Ovary (tissue), 7 donors: ENCODE measurements at regions not wholly inside any gene's neighbourhood (a gene's known extent, or its start where the extent isn't known, plus 50 kb on each side); places are given as distances from the start of the nearest gene placed in this dataset. TPM values are rescaled to one million over a fixed set of nuclear protein-coding genes. Genes with fewer than 3 reads are reported as not detected.
A peak's percentile ranks its signal among the peaks of the same experiment; 100 is the strongest.
"Not testable (repeated sequence)": the region's sequence is repeated elsewhere in the genome, so short reads cannot be mapped to it uniquely, and the experiment has no call there.

Experiments used
- DNase-seq, 5 donors: peaks; one replicate each; pipeline ENCODE4 v3.0.0-alpha.2; 2019 to 2020
- H3K27ac ChIP-seq, 2 donors: fragments of 200-600 bp; one replicate each; pipeline versions ENCODE4 v1.5.1 to v1.8.0; 2019 to 2022
- H3K27me3 ChIP-seq: fragments of 200-600 bp; one replicate; pipeline ENCODE4 v1.8.0; 2022
- H3K36me3 ChIP-seq: fragments of 200-600 bp; sonication (generic); one replicate; pipeline ENCODE4 v1.5.1; 2019
- H3K4me1 ChIP-seq: one replicate; pipeline ENCODE4 v1.8.1; 2013; ENCODE audit warnings: mild to moderate bottlenecking, moderate library complexity; ENCODE audit not compliant: insufficient read depth
- H3K4me3 ChIP-seq: fragments of 200-600 bp; sonication (generic); one replicate; pipeline ENCODE4 v1.5.1; 2017
- H3K9me3 ChIP-seq, 2 donors: fragments of 200-600 bp in 1 of 2; sonication (generic) in 1 of 2; one replicate each; pipeline versions ENCODE4 v1.5.1 to v1.8.1; 2013 to 2019; ENCODE audit warnings: mild to moderate bottlenecking in 1 of 2, moderate library complexity in 1 of 2
- EP300 ChIP-seq: sonication (generic); formaldehyde crosslinking; IDR thresholded peaks from one replicate; pipeline ENCODE4 v1.6.1; 2017; ENCODE audit warnings: antibody characterized with exemption
- POLR2A ChIP-seq: fragments of 450-650 bp; IDR thresholded peaks from one replicate; pipeline ENCODE4 v1.6.1; 2017; ENCODE audit warnings: antibody characterized with exemption, mild to moderate bottlenecking, moderate library complexity
- WGBS, 3 donors: extraction: QIAGEN DNeasy Blood & Tissue Kit in 1 of 3; methylation state at CpG; one replicate each; pipeline versions ENCODE4 v1.1.5 to v1.1.7; 2013 to 2017; 5-methylcytosine and 5-hydroxymethylcytosine counted together
- intact Hi-C, 4 donors: fragments of 100-400 bp; cut with DNase I; formaldehyde crosslinking; loops; one replicate each; pipeline versions ENCODE4 v1.11.0 to v1.15.1; 2022 to 2023
- microRNA counts: library from miRNA; unstranded; fragments of <30 nt; microRNA quantifications from one replicate; lab custom pipeline; 2016
- microRNA-seq, 3 donors: library from miRNA; unstranded; fragments of <30 nt; microRNA quantifications; one replicate each; pipeline versions ENCODE4 to v1.2.0, GENCODE V29; 2019 to 2020
- small RNA-seq: library from RNA; depleted of rRNA; stranded (forward); fragments of <200 nt; gene quantifications from one replicate; pipeline ENCODE3, GENCODE V24; 2016
- TF ChIP-seq, protein P1 (sequence below), 3 donors: fragments of 450-650 bp in 2 of 3; fragments of 200-600 bp in 1 of 3; IDR thresholded peaks; one replicate each; pipeline versions ENCODE4 v1.5.1 to v1.8.0; 2016 to 2022; ENCODE audit warnings: antibody characterized with exemption in 3 of 3, mild to moderate bottlenecking in 1 of 3
- donor health status: DM: no; HTN: no; CAD: no; lungs with moderate emphysema.
- donor health status: DM: no; HTN: no; CAD: no.
- donor health status: Bipolar disorder and iron deficiency.
- donor health status: DM: no; HTN: no; CAD: no.
- donor health status: DM: yes; HTN: yes; CAD: no.

DNA sequence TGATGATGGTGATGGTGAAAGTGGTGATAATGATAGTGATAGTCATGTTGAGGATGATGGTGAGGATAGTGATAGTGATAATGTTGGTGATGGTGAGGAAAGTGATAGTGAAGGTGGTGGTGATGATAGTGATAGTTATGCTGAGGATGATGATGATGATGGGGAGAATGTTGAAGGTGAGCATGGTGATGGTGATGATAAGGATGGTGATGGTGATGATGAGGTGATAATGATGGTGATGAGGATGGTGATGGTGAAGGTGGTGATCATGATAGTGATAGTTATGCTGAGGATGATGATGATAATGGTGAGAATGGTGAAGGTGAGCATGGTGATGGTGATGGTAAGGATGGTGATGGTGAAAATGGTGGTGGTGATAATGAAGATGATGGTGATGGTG is 64.9 kb upstream of the ZNF337 start:
- Histone ChIP-seq H3K27me3 (no peaks in the 10 kb centered on the region), H3K9me3 (no peaks in the 10 kb centered on the region), H3K4me1 (no peaks in the 10 kb centered on the region), H3K36me3 (no peaks in the 10 kb centered on the region), H3K4me3 (no peak overlapping the region), H3K27ac (no peak overlapping the region)
- intact Hi-C loops: no loop called here
- DNase-seq: no peak
- no peak for TF ChIP-seq EP300
- TF ChIP-seq, protein P1, sequence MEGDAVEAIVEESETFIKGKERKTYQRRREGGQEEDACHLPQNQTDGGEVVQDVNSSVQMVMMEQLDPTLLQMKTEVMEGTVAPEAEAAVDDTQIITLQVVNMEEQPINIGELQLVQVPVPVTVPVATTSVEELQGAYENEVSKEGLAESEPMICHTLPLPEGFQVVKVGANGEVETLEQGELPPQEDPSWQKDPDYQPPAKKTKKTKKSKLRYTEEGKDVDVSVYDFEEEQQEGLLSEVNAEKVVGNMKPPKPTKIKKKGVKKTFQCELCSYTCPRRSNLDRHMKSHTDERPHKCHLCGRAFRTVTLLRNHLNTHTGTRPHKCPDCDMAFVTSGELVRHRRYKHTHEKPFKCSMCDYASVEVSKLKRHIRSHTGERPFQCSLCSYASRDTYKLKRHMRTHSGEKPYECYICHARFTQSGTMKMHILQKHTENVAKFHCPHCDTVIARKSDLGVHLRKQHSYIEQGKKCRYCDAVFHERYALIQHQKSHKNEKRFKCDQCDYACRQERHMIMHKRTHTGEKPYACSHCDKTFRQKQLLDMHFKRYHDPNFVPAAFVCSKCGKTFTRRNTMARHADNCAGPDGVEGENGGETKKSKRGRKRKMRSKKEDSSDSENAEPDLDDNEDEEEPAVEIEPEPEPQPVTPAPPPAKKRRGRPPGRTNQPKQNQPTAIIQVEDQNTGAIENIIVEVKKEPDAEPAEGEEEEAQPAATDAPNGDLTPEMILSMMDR (IDR thresholded peaks at IDR 0.05): no peak
- no peak for TF ChIP-seq POLR2A

DNA sequence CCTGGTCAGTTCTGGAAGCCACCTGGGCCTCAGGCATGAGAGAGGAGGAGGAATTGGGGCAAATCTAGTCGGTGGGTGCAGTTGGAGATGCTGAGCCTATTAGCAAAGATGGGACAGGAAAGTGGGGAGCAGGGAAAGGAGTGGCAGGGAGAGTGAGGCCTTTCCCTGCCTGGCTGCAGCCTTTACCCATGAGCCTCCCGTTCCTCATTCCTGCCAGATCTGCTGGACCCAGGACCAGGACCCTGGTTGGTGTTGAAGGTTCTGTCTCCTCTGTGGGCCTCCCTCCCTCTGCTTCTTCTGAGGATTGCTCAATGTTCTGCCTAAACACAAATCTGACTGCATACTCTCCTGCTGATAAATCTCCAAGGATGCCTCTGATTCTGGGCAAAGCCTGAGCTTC is 64.4 kb upstream of the ZNF337 start:
- H3K9me3 ChIP-seq, H3K4me3 ChIP-seq, DNase-seq, H3K27me3 ChIP-seq, H3K27ac ChIP-seq, H3K36me3 ChIP-seq, H3K4me1 ChIP-seq, intact Hi-C loops: not testable (repeated sequence)
- WGBS, 3 donors: 69 to 84% (median 74%) methylated on average over 2 of the region's 2 CpGs

DNA sequence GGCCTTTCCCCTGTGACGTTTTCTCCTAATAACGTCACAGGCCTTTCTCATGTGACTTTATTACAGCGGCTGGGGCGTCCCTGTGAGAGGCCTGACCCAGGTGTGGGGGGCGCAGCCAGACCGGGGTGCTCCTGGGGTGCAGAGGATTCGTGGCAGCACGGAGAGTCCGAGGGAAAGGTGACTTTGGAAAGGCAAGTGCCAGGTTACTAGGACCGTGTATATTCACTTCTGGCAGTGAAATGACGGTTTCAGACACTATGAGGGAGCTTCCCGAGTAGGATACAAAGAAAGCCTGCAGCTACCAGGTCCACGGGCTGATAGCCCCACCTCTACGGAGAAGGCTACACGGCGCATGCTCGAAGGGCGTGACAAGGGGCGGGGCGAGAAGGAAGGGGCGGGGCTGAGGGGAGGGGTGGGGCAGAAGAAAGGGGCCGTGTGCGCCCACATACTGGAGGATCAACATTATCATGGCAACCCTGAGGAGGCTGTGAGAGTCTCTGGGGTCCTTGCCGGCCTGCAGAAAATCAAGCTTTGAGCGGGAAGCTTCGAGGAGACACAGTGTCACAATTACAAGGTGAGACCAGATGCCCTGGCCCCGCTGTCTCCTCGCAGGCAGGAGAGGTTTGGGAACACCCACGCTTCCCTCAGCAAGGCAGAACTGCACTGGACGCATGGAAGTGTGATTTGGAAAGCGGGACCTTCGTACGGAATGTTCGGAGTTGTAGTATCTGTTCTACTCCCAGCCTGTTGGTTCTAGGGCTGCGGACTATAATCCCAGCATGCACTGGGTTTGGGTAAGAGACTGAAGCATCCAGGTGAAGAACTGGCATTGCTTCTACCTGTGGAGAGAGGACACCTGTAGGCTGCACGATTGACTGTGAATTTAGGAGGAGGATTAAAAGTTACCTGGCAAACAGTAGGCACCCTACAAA is 54.4 kb upstream of the ZNF337 start:
- Histone ChIP-seq H3K4me3 (peak overlapping the region; percentile 28), H3K27me3 (no peaks in the 10 kb centered on the region), H3K4me1 (peaks cover 1% of the 10 kb centered on the region), H3K27ac (no peak overlapping the region), H3K9me3 (no peaks in the 10 kb centered on the region), H3K36me3 (no peaks in the 10 kb centered on the region)
- peak; percentile 58 to 80 (median 70) for DNase-seq
- 33 to 45% (median 43%) methylated on average over 36 of the region's 36 CpGs for WGBS, 3 donors
- intact Hi-C loops: no loop called here
- TF ChIP-seq POLR2A: no peak
- TF ChIP-seq EP300: no peak

DNA sequence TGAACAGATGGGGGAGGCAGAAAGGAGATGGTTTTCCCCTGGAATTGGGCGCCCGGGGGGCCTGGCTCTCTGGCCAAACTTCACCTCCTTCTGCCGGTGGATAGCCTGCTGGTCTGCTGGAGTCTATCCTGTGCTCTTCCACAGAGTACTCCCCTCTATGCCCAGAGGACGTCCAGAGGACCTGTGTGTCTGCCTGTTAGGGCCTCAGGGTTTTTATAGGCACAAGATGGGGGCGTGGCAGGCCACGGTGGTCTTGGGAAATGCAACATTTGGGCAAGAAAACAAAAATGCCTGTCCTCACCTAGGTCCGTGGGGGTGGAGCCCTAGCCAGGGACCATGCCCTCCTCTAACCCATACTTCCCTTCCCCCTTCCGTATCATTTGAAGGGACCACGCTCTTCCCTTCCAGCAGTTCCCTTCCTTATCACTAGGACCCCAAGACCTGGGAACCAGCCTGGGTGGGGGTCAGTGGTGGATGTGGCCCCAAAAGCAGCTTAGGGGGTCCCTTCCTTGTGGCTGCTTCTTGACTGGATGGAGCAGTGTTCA is 53.6 kb upstream of the ZNF337 start:
- H3K36me3 ChIP-seq: no peaks in the 10 kb centered on the region
- H3K9me3 ChIP-seq: no peaks in the 10 kb centered on the region
- H3K4me3 ChIP-seq: peak overlapping the region; percentile 28
- TF ChIP-seq EP300 (no peak), POLR2A (no peak)
- TF ChIP-seq, protein P1 (IDR thresholded peaks at IDR 0.05): no peak
- peaks cover 1% of the 10 kb centered on the region for H3K4me1 ChIP-seq
- H3K27ac ChIP-seq: no peak overlapping the region
- no peaks in the 10 kb centered on the region for H3K27me3 ChIP-seq
- WGBS, 3 donors: 87 to 91% (median 89%) methylated on average over 9 of the region's 9 CpGs
- intact Hi-C loops: no loop called here
- DNase-seq: peak in 1 of 5 donors; percentile 22

DNA sequence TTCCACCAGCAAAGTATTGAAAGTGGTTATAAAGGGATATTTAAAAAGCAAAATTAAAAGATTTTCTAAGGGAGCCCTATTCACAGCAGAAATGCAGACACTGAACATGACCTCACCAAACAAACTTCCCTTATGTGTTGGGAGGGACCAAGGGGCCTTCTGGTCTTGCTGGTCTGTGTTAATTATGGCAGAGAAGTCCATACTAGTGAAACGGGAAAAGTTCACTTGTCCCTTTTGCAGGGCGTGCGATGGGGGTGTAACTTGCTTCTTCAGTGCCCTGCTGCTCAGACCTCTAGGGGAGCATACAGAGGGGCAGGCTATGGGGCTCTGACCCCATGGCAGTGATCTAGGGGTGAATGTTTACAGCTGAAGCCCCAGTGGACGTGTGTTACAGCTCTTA is 53.0 kb upstream of the ZNF337 start:
- no peak for TF ChIP-seq POLR2A
- TF ChIP-seq, protein P1 (IDR thresholded peaks at IDR 0.05): no peak
- no peak for TF ChIP-seq EP300
- Histone ChIP-seq H3K36me3 (no peaks in the 10 kb centered on the region), H3K27me3 (no peaks in the 10 kb centered on the region), H3K4me3 (no peak overlapping the region), H3K9me3 (no peaks in the 10 kb centered on the region), H3K27ac (no peak overlapping the region), H3K4me1 (peaks cover 1% of the 10 kb centered on the region)
- no peak for DNase-seq
- 81 to 89% (median 84%) methylated on average over 4 of the region's 4 CpGs for whole genome bisulfite sequencing, 3 donors
- intact Hi-C loops: no loop called here

MicroRNAs encoded in the stretch of these regions (microRNA counts, 767-probe panel; counts per million panel counts)
- 530 counts per million, percentile 78 among the panel's probes with 10 or more counts for microRNA hsa-miR-663a (lab: Ali Mortazavi, UCI)

Small RNA genes lying in the stretch of these regions (microRNA-seq; reads per million reads assigned to microRNA genes)
- 0 reads per million in 3 donors for gene MIR663A

Small RNA genes lying in the stretch of these regions (small RNA-seq; reads per million reads assigned to genes)
- gene CFTRP1: not detected
